Stomach smooth muscle (tissue), 2 donors: ENCODE measurements at regions not wholly inside any gene's neighbourhood (a gene's known extent, or its start where the extent isn't known, plus 50 kb on each side); places are given as distances from the start of the nearest gene placed in this dataset.
"Not testable (repeated sequence)": the region's sequence is repeated elsewhere in the genome, so short reads cannot be mapped to it uniquely, and the experiment has no call there.

ENCODE experiments used
- H3K27ac ChIP-seq: one replicate; pipeline ENCODE4 v1.7.0; 2013; ENCODE audit warnings: mild to moderate bottlenecking, low read length, inconsistent platforms
- H3K27me3 ChIP-seq, 2 donors: one replicate each; pipeline ENCODE4 v1.7.0; 2013; ENCODE audit warnings: low read length in 2 of 2; ENCODE audit not compliant: insufficient read depth in 2 of 2, control insufficient read depth in 1 of 2
- H3K36me3 ChIP-seq, 2 donors: one replicate each; pipeline ENCODE4 v1.7.0; 2013; ENCODE audit warnings: low read length in 2 of 2; ENCODE audit not compliant: control insufficient read depth in 2 of 2, insufficient read depth in 2 of 2
- H3K4me1 ChIP-seq: one replicate; pipeline ENCODE4 v1.7.0; 2013; ENCODE audit warnings: low read length; ENCODE audit not compliant: control insufficient read depth, insufficient read depth
- H3K4me3 ChIP-seq, 2 donors: one replicate each; pipeline ENCODE4 v1.7.0; 2013; ENCODE audit warnings: low read length in 2 of 2
- H3K9ac ChIP-seq, 2 donors: one replicate each; pipeline ENCODE4 v1.7.0; 2013; ENCODE audit warnings: low read length in 2 of 2, mild to moderate bottlenecking in 1 of 2
- H3K9me3 ChIP-seq, 2 donors: one replicate each; pipeline ENCODE4 v1.7.0; 2013; ENCODE audit warnings: low read length in 2 of 2; ENCODE audit not compliant: control insufficient read depth in 2 of 2
- donor health status: healthy.
- donor health status: Pancreatic carcinoma.

DNA sequence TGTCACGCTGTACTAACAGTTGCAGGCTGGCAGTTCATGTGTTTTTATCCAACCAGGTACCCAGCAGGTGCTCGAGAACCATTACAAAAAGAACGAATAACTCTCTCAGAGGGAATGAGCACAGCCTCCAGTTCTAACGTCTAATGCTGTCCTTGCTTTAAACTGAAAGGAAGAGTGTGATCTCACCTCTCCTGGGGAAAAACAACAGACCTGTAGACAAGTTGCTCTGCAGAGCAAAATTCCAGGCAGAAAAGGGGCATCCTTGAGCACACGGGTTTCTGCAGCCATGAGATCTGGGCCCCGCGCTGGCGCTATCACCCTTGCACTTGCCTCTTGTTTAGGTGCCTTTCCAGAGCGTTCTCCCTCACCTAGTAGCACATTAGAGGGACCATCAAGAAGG, 92.5 kb upstream of the DNAH5 start:
- Histone ChIP-seq H3K9me3 (no peaks in the 10 kb centered on the region), H3K27ac (no peak overlapping the region), H3K9ac (peak overlapping the region in 1 of 2 donors; percentile 25), H3K27me3 (peaks cover 0 to 2% of the 10 kb centered on the region in 2 donors), H3K36me3 (no peaks in the 10 kb centered on the region), H3K4me3 (peak overlapping the region in 1 of 2 donors; percentile 34), H3K4me1 (peaks cover 24% of the 10 kb centered on the region)

DNA sequence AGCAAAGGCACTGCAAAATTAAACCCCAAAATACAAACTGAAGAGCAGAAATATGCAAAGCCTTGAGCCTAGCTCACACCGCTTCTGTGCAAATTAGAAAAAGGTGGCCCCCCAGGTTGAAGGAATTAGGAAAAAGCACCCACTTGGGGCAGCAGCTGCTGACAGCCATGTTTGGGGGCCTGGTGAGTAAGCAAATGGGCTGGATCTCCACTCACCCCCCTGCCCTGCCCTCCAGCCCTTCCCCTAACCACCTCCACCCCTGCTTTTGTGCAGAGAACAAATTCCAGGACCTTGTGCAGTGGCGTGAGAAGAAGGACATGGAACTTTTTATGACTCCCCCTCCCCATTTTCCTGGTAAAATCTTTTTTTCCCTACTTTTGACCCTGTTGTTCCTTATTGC, 92.0 kb upstream of the DNAH5 start:
- Histone ChIP-seq H3K4me3 (peak overlapping the region; percentile 34 to 60), H3K27me3 (peaks cover 0 to 2% of the 10 kb centered on the region in 2 donors), H3K27ac (peak overlapping the region; percentile 58), H3K4me1 (peaks cover 24% of the 10 kb centered on the region), H3K9ac (peak overlapping the region; percentile 25 to 71), H3K9me3 (no peaks in the 10 kb centered on the region), H3K36me3 (no peaks in the 10 kb centered on the region)

DNA sequence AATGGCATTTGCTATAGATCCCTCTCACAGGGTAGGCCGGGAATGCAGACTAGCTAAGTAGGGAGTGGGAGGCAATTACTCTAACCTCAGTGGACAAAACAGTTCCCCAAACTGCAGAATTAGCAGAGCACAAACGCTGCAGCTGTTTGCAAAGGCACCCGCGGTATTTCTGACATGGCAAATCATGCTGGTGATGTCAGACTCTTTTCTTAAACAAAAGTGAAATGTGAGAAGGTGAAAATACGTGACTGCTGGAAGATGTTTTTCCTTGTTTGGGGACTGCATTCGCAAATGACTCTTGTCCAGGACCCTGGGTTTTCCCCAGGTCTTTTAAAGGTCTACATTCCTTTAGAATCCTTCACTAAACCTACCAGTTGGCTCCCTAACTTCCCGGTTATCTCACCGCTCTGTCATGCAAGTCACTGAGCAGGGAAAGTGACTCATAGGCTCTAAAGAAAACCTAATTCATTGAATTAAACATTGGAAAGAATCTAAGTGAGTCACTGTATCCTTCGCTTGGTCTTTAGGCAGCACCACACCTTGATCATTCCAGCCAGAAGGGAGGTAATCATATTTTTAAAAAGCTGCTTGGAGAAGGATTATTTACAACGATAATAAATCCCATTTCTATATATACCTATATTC, 91.5 kb upstream of the DNAH5 start:
- peak overlapping the region; percentile 34 to 60 for H3K4me3 ChIP-seq
- H3K4me1 ChIP-seq = peaks cover 24% of the 10 kb centered on the region
- peak overlapping the region; percentile 36 to 71 for H3K9ac ChIP-seq
- H3K27ac ChIP-seq = peak overlapping the region; percentile 58
- no peaks in the 10 kb centered on the region for H3K27me3 ChIP-seq
- H3K36me3 ChIP-seq = no peaks in the 10 kb centered on the region
- no peaks in the 10 kb centered on the region for H3K9me3 ChIP-seq

DNA sequence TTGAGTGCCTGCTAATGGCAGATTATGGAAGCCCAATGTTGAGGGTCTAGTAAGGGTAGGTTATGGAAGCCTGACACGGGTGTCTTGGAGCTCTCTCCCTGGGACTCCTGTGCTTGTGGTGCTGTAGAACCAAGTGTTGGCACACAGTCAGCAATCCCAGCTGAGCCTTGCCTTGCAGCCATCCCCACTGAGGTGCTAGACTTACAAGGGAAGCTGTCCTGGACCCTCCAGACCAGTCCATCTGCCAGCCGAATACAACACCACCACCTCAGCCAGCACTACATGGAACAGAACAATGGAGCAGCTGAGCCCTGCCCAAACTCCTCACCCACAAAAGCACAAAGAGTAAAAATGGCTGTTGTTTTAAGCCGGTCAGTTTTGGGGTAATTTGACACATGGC, 90.5 kb upstream of the DNAH5 start:
- no peak overlapping the region for H3K27ac ChIP-seq
- no peaks in the 10 kb centered on the region for H3K9me3 ChIP-seq
- no peaks in the 10 kb centered on the region for H3K36me3 ChIP-seq
- H3K4me3 ChIP-seq = no peak overlapping the region
- H3K27me3 ChIP-seq = no peaks in the 10 kb centered on the region
- no peak overlapping the region for H3K9ac ChIP-seq
- H3K4me1 ChIP-seq = peaks cover 24% of the 10 kb centered on the region

DNA sequence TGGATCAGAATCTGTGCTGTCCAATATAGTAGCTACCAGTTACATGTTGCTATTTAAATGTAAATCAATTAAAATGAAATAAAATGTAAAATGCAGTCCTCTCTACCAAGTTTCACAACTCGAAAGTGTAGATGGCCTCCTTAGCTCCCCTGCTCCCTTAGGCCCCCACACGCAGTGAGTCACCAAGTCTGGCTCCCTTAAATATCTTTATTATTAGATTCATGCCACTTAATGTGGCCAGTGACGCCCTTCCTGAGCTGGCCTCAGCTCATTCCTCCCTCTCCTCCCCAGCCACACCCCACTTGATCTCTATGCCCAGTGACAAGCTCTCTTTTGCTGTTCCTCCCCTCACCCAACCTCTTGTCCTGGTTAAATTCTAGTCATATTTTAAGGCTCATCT, 88.4 kb upstream of the DNAH5 start:
- no peaks in the 10 kb centered on the region for H3K9me3 ChIP-seq
- no peaks in the 10 kb centered on the region for H3K27me3 ChIP-seq
- H3K9ac ChIP-seq = no peak overlapping the region
- H3K4me1 ChIP-seq = peaks cover 24% of the 10 kb centered on the region
- H3K4me3 ChIP-seq = no peak overlapping the region
- H3K27ac ChIP-seq = no peak overlapping the region
- no peaks in the 10 kb centered on the region for H3K36me3 ChIP-seq

DNA sequence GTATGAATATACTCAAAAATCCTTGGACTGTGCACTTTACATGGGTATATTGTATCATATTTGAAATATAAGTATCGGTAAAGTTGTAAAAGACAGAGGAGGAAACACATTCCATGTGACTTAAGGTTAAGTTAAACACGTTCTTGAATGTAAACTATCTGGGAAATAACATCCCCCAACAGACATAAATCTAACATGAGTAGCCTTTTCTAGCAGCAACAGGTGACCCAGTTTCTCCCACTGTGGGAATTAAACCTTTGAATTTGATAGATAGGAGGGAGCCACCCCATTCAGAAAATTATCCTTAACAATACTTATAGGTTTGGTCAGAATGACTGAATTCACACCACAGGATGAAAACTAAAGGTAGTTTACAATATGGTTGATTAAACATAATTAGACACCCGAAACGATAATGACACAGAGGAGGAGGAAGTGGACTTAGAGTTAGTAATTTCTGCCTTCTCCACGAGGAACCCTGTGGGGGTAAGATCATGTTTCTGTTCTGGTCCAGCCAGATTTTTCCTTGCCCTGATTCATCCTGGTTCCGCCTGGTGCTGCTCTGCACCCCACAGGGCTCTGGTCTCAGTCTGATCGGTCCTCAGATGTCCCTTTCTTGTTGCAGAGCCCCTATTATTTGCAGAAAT, 84.6 kb upstream of the DNAH5 start:
- no peaks in the 10 kb centered on the region for H3K36me3 ChIP-seq

DNA sequence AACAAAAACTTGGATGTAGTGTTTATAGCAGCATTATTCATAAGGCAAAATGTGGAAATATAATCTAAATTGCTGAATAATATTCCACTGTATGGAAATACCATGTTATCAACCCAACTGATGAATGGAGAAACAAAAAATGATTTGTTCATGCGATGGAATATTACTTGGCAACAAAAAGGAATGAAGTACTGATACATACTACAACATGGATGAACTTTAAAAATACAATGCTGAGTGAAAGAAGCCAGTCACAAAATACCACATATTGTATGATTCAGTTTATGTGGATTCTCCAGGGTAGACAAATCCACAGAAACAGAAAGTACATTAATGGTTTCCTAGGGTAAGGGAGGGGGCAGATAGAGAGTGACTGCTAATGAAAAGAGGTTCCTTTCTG, 83.7 kb upstream of the DNAH5 start:
- Histone ChIP-seq H3K27ac (no peak overlapping the region), H3K36me3 (no peaks in the 10 kb centered on the region), H3K4me1 (no peaks in the 10 kb centered on the region), H3K9ac (no peak overlapping the region), H3K9me3 (no peaks in the 10 kb centered on the region), H3K4me3 (no peak overlapping the region), H3K27me3 (no peaks in the 10 kb centered on the region)

More for the DNA sequence above, 84.6 kb upstream of the DNAH5 start:
- H3K9me3 ChIP-seq = no peaks in the 10 kb centered on the region
- H3K4me1 ChIP-seq = no peaks in the 10 kb centered on the region
- no peak overlapping the region for H3K27ac ChIP-seq
- no peak overlapping the region for H3K9ac ChIP-seq
- H3K4me3 ChIP-seq = no peak overlapping the region
- H3K27me3 ChIP-seq = no peaks in the 10 kb centered on the region

DNA sequence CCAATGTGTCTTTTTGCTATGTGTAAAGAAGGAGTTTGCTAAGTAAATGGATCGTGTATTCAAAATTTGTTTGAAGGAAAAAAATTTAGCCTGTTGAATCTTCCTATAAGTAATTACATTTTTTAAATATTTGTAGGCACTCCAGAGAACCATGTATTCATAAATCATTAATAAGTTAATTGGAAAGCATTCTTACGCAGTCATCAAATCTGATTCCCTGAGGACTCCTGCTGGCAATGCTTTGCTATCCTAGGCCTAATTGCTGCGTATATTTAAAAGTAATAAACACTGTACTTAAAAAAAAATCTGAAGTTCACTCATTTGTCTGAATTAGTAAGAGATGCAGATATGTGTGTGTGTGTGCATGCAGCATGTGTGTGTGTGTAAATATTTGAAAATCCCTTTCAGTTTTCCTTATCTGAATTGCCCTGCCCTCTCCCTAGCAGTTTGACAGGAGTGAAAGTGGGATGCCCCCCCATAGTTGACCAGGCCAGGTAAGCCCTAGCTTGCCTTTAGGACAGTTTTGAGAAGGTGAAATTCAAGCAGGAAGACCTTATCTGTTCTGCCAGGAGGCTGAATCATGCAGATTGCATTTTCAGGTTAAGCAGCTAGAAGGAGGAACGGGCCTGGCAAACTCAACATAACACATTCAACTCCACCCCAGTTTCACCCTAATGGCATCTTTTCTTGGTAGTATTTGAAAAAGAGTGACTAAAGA, 81.2 kb upstream of the DNAH5 start:
- no peak overlapping the region for H3K4me3 ChIP-seq
- H3K27me3 ChIP-seq = no peaks in the 10 kb centered on the region
- no peak overlapping the region for H3K9ac ChIP-seq
- no peak overlapping the region for H3K27ac ChIP-seq
- no peaks in the 10 kb centered on the region for H3K36me3 ChIP-seq
- H3K9me3 ChIP-seq = no peaks in the 10 kb centered on the region
- H3K4me1 ChIP-seq = no peaks in the 10 kb centered on the region

DNA sequence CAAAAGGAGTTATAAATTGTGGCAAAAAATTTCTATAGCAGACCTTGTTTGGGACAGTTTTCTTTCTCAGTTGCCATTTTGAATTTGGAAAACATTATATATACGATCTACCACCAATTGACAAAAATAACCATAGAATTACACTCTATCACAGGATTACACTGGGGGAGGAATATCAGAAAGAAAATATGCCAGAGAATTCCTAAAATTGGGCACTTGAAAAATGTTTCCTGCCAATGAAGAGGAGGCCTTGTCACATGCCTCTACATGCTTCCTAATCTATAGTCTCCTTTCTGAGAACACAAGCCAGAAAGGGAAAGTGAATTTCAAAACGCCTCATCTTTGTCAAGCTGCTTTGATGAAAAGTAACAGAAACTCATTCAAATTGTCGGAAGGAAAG, 78.5 kb upstream of the DNAH5 start:
- H3K9me3 ChIP-seq = no peaks in the 10 kb centered on the region
- no peaks in the 10 kb centered on the region for H3K27me3 ChIP-seq
- no peak overlapping the region for H3K4me3 ChIP-seq
- H3K9ac ChIP-seq = no peak overlapping the region
- H3K4me1 ChIP-seq = no peaks in the 10 kb centered on the region
- no peaks in the 10 kb centered on the region for H3K36me3 ChIP-seq
- H3K27ac ChIP-seq = no peak overlapping the region

DNA sequence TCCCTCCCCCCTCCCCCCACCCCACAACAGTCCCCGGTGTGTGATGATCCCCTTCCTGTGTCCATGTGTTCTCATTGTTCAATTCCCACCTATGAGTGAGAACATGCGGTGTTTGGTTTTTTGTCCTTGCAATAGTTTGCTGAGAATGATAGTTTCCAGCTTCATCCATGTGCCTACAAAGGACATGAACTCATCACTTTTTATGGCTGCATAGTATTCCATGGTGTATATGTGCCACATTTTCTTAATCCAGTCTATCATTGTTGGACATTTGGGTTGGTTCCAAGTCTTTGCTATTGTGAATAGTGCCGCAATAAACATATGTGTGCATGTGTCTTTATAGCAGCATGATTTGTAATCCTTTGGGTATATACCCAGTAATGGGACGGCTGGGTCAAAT, 76.5 kb upstream of the DNAH5 start:
- H3K4me3 ChIP-seq, H3K36me3 ChIP-seq, H3K27ac ChIP-seq, H3K9ac ChIP-seq, H3K27me3 ChIP-seq, H3K9me3 ChIP-seq, H3K4me1 ChIP-seq: not testable (repeated sequence)
